ENCODE measurements at regions not wholly inside any gene's neighbourhood (a gene's known extent, or its start where the extent isn't known, plus 50 kb on each side); places are given as distances from the start of the nearest gene placed in this dataset.

DNA sequence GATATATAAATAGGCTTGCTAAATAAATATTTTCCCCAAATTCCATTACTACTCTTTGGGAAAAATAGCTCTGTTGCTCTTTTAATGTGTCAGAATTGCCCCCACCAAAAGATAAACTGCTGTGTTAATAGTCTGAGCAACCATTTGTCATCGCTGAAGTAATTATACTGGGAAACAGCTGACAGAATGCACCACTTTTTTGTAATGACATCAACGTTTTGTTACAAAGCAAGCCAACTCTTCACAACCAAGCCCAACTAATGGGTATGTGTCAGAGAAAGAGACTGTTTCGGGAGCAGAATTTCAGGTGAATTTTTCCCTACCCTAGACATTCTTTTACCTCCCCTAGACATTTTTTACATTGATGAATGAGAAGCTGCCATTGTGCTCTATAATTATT lies 405.0 kb upstream of the MAGEB18 start (continued):
- TF ChIP-seq BDP1 (IDR thresholded peaks at IDR 0.05; ENCODE audit: insufficient read depth, insufficient read length) (no peak), CCNT2 (IDR thresholded peaks at IDR 0.05; ENCODE audit: borderline replicate concordance, extremely low read depth, insufficient read length, low read depth, low read length) (no peak)

GRCh38 chrX:25737540-25737939 lies 400.6 kb upstream of the MAGEB18 start:
- in situ Hi-C loops (cut with MboI) (no loop called here), intact Hi-C loops (cut with micrococcal nuclease) (no loop called here)
- Histone ChIP-seq H3K9me3 (replicated peaks; ENCODE audit: control insufficient read depth, insufficient read depth, low read depth, low read length) (no peaks in the 10 kb centered on the region), H3K79me2 (ENCODE audit: control insufficient read depth, insufficient read depth, low read length) (no peaks in the 10 kb centered on the region), H3K4me1 (replicated peaks in 1 of 2; ENCODE audit: control insufficient read depth in 2 of 2, insufficient read depth in 2 of 2, low read length in 2 of 2) (no peaks in the 10 kb centered on the region), H3K36me3 (ENCODE audit: control insufficient read depth, insufficient read depth, low read length) (no peaks in the 10 kb centered on the region), H3K4me2 (ENCODE audit: insufficient read depth, low read length) (no peak overlapping the region), H2AFZ (ENCODE audit: low read depth, low read length) (no peak overlapping the region), H4K20me1 (replicated peaks; ENCODE audit: control insufficient read depth, insufficient read depth, low read length) (no peaks in the 10 kb centered on the region), H3K9me1 (ENCODE audit: control insufficient read depth, insufficient read depth, low read length) (no peaks in the 10 kb centered on the region), H3K27ac (ENCODE audit: extremely low read depth, low read depth, low read length) (no peak overlapping the region), H3K27me3 (ENCODE audit: control insufficient read depth in 2 of 2, insufficient read depth in 2 of 2, low read length in 2 of 2) (no peaks in the 10 kb centered on the region), H3K9ac (ENCODE audit: insufficient read depth in 1 of 2, low read depth in 2 of 2, low read length in 2 of 2) (no peak overlapping the region), H3K4me3 (no peak overlapping the region)
- no TSS peak for BruUV-seq (replicated peaks)
- TF ChIP-seq, protein P1, sequence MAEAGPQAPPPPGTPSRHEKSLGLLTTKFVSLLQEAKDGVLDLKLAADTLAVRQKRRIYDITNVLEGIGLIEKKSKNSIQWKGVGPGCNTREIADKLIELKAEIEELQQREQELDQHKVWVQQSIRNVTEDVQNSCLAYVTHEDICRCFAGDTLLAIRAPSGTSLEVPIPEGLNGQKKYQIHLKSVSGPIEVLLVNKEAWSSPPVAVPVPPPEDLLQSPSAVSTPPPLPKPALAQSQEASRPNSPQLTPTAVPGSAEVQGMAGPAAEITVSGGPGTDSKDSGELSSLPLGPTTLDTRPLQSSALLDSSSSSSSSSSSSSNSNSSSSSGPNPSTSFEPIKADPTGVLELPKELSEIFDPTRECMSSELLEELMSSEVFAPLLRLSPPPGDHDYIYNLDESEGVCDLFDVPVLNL (CRISPR knock-in tag; IDR thresholded peaks at IDR 0.05; ENCODE audit: low read depth): no peak
- TF ChIP-seq NR1H2 (CRISPR knock-in tag; IDR thresholded peaks at IDR 0.05): no peak
- TF ChIP-seq, protein P2, sequence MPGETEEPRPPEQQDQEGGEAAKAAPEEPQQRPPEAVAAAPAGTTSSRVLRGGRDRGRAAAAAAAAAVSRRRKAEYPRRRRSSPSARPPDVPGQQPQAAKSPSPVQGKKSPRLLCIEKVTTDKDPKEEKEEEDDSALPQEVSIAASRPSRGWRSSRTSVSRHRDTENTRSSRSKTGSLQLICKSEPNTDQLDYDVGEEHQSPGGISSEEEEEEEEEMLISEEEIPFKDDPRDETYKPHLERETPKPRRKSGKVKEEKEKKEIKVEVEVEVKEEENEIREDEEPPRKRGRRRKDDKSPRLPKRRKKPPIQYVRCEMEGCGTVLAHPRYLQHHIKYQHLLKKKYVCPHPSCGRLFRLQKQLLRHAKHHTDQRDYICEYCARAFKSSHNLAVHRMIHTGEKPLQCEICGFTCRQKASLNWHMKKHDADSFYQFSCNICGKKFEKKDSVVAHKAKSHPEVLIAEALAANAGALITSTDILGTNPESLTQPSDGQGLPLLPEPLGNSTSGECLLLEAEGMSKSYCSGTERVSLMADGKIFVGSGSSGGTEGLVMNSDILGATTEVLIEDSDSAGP (CRISPR knock-in tag; IDR thresholded peaks at IDR 0.05): no peak
- TF ChIP-seq CXXC5 (CRISPR knock-in tag; IDR thresholded peaks at IDR 0.05): no peak
- TF ChIP-seq E2F3 (CRISPR knock-in tag; IDR thresholded peaks at IDR 0.05): no peak
- no peak for TF ChIP-seq XRCC4 (IDR thresholded peaks at IDR 0.05; ENCODE audit: extremely low read depth, insufficient read depth, insufficient read length)
- no peak for TF ChIP-seq NUFIP1 (IDR thresholded peaks at IDR 0.05; ENCODE audit: partially characterized antibody)
- no peak for TF ChIP-seq E4F1 (CRISPR knock-in tag; IDR thresholded peaks at IDR 0.05; ENCODE audit: borderline replicate concordance)
- no peak for TF ChIP-seq GABPA (tag; conservative IDR thresholded peaks at IDR 0.05; ENCODE audit: low read depth)
- no peak for TF ChIP-seq ZNF3 (CRISPR knock-in tag; IDR thresholded peaks at IDR 0.05)
- ATAC-seq: no peak
- no peak for DNase-seq (ENCODE audit: extremely low read depth in 1 of 4, low spot score in 3 of 4)
- no peak for FAIRE-seq
- ChIA-PET CTCF (ENCODE audit: low intra/inter-chr PET ratio) (no interaction called here), POLR2A (no interaction called here)

All from K562 (cell line).